ENCODE measurements at regions not wholly inside any gene's neighbourhood (a gene's known extent, or its start where the extent isn't known, plus 50 kb on each side); places are given as distances from the start of the nearest gene placed in this dataset.

DNA sequence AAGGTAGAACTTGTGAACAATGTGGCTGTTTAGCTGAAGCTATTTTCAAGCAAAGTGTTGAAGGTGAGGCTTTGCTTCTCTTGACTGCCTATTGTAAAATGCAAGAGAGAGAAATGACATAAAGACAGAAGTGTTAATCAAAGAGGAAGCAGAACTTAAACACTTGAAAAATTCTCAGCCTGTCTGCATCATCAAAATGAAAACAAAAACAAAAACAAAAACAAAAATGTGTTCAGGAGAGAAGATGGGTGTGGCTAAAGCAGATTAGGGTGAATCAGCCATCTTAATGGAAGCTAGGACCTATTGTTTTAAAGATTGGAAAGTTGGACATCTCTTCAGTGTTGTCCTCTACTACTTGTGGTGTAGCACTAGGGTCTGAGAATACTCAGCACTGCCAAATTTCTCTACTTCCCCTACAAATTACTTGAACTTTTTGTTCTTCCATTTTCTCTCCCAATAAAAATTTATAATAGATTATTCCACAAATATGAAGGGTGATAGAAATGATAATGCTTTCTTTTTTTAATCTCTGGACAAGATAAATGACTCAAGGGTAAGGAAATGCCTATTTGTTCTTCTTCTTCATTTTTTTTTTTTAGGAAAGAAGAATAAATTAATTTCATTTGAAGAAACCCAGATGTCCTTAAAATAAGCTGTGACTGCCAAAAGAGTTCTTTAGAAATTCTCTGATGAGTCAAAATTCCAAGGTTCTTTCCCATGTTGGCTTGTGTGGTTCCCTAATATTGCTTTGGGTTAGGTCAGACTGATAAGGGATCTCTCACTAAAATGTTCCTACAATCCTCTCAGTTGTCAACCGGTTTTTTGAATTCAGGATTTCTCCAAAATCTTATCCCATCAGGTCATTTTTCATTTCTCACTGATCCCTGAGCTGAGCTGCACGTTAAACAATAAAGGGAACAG lies 571.2 kb upstream of the ZEB2 start:
- TF ChIP-seq, protein P1, sequence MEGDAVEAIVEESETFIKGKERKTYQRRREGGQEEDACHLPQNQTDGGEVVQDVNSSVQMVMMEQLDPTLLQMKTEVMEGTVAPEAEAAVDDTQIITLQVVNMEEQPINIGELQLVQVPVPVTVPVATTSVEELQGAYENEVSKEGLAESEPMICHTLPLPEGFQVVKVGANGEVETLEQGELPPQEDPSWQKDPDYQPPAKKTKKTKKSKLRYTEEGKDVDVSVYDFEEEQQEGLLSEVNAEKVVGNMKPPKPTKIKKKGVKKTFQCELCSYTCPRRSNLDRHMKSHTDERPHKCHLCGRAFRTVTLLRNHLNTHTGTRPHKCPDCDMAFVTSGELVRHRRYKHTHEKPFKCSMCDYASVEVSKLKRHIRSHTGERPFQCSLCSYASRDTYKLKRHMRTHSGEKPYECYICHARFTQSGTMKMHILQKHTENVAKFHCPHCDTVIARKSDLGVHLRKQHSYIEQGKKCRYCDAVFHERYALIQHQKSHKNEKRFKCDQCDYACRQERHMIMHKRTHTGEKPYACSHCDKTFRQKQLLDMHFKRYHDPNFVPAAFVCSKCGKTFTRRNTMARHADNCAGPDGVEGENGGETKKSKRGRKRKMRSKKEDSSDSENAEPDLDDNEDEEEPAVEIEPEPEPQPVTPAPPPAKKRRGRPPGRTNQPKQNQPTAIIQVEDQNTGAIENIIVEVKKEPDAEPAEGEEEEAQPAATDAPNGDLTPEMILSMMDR (IDR thresholded peaks at IDR 0.05; ENCODE audit: low read depth, low read length, missing control alignments): no peak
- Histone ChIP-seq H3K36me3 (replicated peaks) (no peaks in the 10 kb centered on the region), H3K4me3 (ENCODE audit: low read depth, low read length) (no peak overlapping the region), H3K27me3 (replicated peaks) (no peaks in the 10 kb centered on the region), H3K27ac (peak overlapping the region; percentile 64)
- DNase-seq: no peak
- in situ Hi-C loops (cut with HindIII; ENCODE audit: low pct_ligation_motif_present, low sequenced_read_pairs): no loop called here

DNA sequence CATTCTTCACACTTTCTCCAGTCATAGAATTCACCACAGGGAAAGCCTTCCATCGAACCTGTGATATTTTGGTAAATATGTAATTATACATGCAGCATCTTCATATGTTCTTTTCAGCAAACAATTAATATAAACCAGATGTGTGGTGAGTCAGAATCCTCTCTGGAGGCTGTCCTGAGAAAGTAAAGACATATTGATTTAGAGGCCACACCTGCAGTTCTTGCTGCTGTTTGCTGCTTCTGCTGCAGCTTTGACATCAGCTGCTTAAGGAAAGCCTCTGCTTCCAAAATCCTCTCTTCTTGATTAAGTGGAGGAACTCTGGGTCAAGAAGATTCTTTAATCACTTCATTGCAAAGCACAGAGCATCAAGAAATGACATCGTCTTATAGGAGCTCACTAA lies 568.8 kb upstream of the ZEB2 start:
- no peaks in the 10 kb centered on the region for H3K36me3 ChIP-seq (replicated peaks)
- in situ Hi-C loops (cut with HindIII; ENCODE audit: low pct_ligation_motif_present, low sequenced_read_pairs): no loop called here
- H3K4me3 ChIP-seq (ENCODE audit: low read depth, low read length): no peak overlapping the region
- no peak for DNase-seq
- TF ChIP-seq, protein P1 (IDR thresholded peaks at IDR 0.05; ENCODE audit: low read depth, low read length, missing control alignments): no peak
- H3K27me3 ChIP-seq (replicated peaks): no peaks in the 10 kb centered on the region
- H3K27ac ChIP-seq: no peak overlapping the region

DNA sequence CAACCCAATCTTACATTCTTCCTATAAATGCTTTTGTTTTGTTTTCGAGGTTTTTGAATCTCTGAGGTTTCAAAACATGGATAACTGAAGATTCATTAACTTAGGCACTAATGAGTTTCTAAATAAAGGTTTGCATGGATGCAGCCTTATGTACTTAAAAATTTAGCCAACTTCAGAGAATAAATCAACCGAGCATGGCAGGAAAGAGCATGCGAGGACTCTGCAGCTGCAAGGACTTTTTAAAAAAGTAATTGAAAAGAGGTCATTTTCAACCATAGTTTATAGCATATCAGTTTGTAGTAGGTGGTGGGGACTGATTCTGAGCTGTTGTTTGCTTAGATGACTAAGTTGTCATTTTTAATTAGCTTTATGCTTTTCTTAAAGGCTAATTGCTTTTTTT lies 567.0 kb upstream of the ZEB2 start:
- in situ Hi-C loops (cut with HindIII; ENCODE audit: low pct_ligation_motif_present, low sequenced_read_pairs): no loop called here
- H3K27me3 ChIP-seq (replicated peaks): no peaks in the 10 kb centered on the region
- TF ChIP-seq, protein P1 (IDR thresholded peaks at IDR 0.05; ENCODE audit: low read depth, low read length, missing control alignments): no peak
- H3K4me3 ChIP-seq (ENCODE audit: low read depth, low read length): no peak overlapping the region
- H3K27ac ChIP-seq: no peak overlapping the region
- no peak for DNase-seq
- no peaks in the 10 kb centered on the region for H3K36me3 ChIP-seq (replicated peaks)

DNA sequence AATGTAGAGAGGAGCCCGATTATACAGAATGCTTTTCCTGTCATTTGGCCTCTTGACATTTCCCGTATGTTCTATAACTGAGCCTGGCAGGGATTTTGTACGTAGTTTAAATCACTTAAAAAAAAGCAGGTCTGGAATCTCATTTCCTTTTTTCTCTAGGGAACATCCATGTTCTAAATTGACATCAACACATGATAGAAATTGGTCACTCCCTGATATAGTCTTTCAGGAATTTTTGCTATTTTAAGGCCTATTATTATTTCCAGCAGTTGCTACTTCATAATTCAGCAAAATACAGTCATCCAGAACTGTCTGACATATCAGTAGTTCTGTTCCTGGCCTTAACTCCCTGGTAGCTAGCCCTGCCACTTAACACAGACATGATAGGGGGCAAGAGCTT lies 565.7 kb upstream of the ZEB2 start:
- Histone ChIP-seq H3K4me3 (ENCODE audit: low read depth, low read length) (no peak overlapping the region), H3K36me3 (replicated peaks) (no peaks in the 10 kb centered on the region), H3K27ac (peak overlapping the region; percentile 57), H3K27me3 (replicated peaks) (no peaks in the 10 kb centered on the region)
- DNase-seq: no peak
- TF ChIP-seq, protein P1 (IDR thresholded peaks at IDR 0.05; ENCODE audit: low read depth, low read length, missing control alignments): no peak
- in situ Hi-C loops (cut with HindIII; ENCODE audit: low pct_ligation_motif_present, low sequenced_read_pairs): no loop called here

DNA sequence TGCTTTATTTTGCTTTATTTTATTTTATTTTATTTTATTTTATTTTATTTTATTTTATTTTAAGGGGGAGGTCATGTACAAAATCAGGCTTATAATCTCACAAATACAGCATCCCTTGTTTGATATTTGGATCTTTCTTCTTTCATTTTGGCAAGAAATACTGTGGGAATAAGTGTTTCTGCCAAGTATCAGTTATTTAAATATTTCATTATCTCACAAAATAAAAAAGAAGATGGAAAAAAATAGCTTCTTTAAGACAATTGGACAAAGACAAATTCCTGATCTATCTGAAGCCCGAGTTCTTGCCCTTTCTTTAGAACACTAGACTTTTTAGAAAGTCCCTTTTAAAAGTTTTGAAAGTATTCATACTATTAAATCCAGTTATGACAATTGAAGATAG lies 560.5 kb upstream of the ZEB2 start:
- TF ChIP-seq, protein P1 (IDR thresholded peaks at IDR 0.05; ENCODE audit: low read depth, low read length, missing control alignments): no peak
- Histone ChIP-seq H3K4me3 (ENCODE audit: low read depth, low read length) (no peak overlapping the region), H3K36me3 (replicated peaks) (no peaks in the 10 kb centered on the region), H3K27ac (no peak overlapping the region), H3K27me3 (replicated peaks) (no peaks in the 10 kb centered on the region)
- DNase-seq: no peak
- in situ Hi-C loops (cut with HindIII; ENCODE audit: low pct_ligation_motif_present, low sequenced_read_pairs): no loop called here
